Loucy (cell line): ENCODE measurements at regions not wholly inside any gene's neighbourhood (a gene's known extent, or its start where the extent isn't known, plus 50 kb on each side); places are given as distances from the start of the nearest gene placed in this dataset.

Experiments used
- CTCF ChIP-seq: fragments of 200-600 bp; sonication (generic); conservative IDR thresholded peaks from 2 replicates; pipeline ENCODE4 v1.5.1; 2014; ENCODE audit warnings: mild to moderate bottlenecking, antibody characterized with exemption, low read length
- EZH2phosphoT487 ChIP-seq: fragments of 200-600 bp; IDR thresholded peaks from 2 replicates; pipeline ENCODE4 v1.6.1; 2018; ENCODE audit warnings: antibody characterized with exemption, mild to moderate bottlenecking, moderate library complexity, borderline replicate concordance

- TF ChIP-seq EZH2phosphoT487 (no peak), CTCF (no peak)
Measured at GRCh38 chr3:127419182-127419581, 131.3 kb upstream of the PRR20G start.
